Testis (tissue), 2 donors: ENCODE measurements at regions not wholly inside any gene's neighbourhood (a gene's known extent, or its start where the extent isn't known, plus 50 kb on each side); places are given as distances from the start of the nearest gene placed in this dataset.

Experiments used
- CTCF ChIP-seq, 3 experiments: fragments of 450-650 bp in 2 of 3; fragments of 200-600 bp in 1 of 3; sonication (generic) in 1 of 3; IDR thresholded peaks; one replicate each; pipeline ENCODE4 v1.5.1; 2016 to 2019; ENCODE audit warnings: antibody characterized with exemption in 3 of 3, mild to moderate bottlenecking in 2 of 3, moderate library complexity in 1 of 3
- POLR2A ChIP-seq: fragments of 450-650 bp; IDR thresholded peaks from one replicate; pipeline ENCODE4 v1.6.1; 2017; ENCODE audit warnings: antibody characterized with exemption, mild to moderate bottlenecking, moderate library complexity

DNA sequence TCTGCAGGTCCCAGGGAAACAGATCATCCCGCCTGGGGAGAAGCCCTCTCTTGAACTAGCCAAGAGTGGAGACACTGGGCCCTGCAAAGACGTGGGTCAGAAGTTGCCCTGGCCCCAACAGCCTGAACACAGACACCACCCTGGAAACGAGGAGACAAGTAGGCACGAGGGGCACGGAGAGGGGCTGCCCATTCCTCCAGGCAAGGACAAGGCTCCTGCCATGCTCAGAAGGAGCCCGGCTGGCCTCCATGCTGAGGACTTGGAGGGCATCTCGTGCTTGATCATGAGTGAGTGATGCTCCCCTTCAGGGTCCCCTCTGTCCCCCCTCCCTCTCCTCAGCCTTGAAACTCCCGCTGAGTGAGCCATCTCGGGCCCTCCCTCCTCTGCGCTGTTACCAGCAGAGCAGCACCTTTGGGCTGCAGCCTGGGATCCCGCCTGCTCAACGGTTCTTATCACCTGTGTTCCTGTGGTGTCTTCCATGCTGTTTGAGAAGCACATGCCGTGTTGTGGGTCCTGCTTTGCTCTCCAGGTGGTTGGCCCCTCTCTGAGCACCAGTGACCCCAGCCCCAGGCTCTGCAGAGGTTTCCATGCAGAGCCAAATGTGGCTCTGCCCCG is 544.3 kb downstream of the TCERG1L start:
- no peak for TF ChIP-seq POLR2A
- no peak for TF ChIP-seq CTCF (IDR thresholded peaks at IDR 0.05)
